ENCODE measurements at regions not wholly inside any gene's neighbourhood (a gene's known extent, or its start where the extent isn't known, plus 50 kb on each side); places are given as distances from the start of the nearest gene placed in this dataset.

DNA sequence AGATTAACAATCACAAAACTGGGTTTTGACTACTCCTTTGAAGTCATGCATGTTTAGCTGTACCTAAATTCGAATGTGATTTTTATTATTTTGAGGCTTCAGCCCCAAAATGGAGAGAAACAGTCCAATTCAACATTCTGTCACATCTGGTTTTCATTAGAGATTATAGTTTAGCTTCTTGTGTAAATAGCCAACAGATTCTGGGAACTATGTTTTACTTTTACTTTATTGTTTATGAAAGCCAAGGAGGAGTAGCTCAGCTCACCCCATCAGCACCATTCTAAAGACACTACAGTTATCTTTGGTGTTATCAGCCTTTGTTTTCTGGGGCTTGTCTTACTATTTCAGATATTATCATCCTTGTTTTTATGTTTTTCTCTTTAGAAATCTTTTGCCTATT, 465.0 kb upstream of the CWC22 start:
- DNase-seq (ENCODE audit: low read depth, low spot score): no peak

DNA sequence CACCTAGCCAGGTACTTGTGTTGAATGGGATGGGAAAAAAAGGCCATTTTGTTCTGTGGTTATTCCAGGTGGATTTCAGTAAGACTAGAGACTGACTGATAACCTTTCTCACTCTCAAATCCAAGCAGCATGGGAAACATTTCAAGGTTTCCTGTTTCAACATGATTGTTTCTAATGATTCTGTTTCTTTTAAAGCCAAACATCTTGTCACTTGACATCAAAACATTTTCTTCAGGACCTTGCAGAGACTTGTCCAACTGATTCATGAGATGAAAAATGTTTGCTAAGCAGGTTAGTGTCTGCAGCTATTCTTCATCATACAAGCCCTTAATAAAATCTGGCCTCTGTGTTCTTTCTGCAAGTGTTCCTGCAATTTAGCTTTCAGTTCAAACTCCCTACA, 456.5 kb upstream of the CWC22 start:
- no peak for DNase-seq (ENCODE audit: low read depth, low spot score)

DNA sequence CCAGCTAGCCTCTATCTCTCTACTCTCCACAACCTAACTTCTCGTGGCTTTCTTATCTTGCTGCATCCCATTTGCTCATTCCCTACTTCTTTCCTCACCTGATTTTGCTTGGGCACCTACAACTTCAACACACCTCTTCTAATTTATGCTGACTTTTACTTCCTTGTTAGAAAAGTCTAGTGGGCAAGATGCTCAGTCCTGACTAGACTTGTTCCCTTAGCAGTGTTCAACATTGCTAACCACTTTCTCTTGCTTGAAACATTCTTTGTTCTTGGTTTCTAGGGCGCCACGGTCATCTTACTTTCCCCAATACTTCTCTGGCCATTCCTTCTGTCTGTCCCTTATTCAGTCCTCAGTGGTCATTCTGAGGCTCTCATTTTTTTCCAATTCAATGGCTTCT, 454.7 kb upstream of the CWC22 start:
- no peak for DNase-seq (ENCODE audit: low read depth, low spot score)

DNA sequence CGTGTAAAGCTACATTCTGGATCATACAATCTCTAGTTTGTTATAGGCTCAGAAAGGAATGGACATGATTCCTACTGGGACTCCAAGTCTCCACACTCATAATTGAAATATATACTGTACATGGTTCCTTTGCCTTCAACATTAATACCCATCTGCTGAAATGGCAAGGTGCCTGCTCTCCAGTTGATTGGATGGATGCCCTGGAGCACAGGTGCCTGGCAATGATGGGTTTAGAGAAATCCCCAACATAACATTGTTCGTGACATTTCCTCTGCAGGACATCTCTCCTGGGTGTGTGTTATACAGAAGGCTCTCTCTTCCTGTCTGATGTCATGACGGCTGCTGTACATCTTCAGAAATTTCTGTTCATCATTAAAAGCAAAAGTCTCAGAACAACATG, 449.7 kb upstream of the CWC22 start:
- DNase-seq (ENCODE audit: low read depth, low spot score): no peak

DNA sequence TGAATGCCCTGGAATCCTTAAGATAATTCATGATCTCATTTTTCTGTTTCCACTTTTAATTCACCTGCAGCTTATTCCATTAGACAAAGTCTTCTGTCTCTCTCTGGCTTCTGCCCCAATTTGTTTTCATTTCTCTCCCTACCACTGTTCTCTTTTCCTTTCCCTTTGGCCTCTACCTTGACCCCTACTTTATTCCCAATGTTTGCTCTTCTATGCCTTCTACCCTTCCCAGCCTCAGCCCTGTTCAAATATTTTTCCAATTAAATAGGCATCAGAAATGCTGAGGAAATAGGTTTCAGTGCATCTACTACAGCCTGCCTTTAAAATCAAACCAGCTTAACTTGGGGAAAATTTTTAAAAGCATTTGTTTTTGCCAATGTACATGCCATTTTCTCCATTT, 443.7 kb upstream of the CWC22 start:
- no peak for DNase-seq (ENCODE audit: low read depth, low spot score)

DNA sequence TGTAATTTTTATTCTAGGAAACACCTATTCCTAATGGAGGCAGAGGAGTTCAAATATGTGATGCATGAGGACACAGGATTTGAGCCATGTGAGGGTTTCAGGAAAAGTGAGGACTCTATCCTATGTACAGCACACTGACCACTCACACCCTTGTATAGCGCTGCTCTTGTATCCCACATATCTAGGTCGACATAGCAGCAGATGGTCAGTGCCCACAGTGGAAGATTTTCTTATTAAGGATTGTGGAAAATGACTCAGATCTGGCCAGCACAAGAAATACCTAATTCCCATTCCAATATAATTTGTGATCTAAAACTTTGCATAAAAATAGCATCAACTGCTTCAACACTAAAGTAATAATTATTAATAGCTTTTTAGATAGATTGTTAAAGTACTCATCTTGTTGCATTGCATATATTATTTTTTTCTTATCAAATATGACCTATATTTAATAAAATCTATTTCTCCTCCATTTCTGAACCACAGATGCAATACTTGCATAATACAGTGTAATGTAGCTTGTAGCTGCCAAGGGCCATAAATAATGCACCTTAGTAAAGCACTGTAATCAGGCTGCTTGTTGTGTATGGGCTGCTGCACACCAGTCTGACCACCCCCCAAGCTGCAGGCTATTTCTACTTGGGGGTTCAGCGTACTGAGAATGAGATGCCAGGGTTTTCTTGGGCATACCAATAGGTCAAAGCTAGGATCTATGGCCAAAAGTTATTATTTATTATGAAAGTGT, 442.2 kb upstream of the CWC22 start:
- DNase-seq (ENCODE audit: low read depth, low spot score): no peak

DNA sequence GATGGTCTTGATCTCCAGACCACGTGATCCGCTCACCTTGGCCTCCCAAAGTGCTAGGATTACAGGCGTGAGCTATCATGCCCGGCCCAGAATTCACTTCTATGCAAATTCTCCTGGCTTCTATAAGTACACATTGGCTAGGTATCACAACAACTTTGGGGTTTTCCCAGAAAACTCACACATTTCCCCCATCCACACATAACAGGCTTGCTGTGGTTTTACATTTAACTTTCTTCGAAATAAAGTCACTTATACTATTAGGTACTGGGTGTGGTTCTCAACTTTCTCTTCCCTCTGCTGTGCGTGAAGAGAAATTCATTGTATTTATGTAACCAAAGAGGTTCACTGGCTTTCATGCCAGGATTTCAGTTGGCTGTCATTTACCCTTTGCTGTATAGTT, 439.4 kb upstream of the CWC22 start:
- no peak for DNase-seq (ENCODE audit: low read depth, low spot score)

DNA sequence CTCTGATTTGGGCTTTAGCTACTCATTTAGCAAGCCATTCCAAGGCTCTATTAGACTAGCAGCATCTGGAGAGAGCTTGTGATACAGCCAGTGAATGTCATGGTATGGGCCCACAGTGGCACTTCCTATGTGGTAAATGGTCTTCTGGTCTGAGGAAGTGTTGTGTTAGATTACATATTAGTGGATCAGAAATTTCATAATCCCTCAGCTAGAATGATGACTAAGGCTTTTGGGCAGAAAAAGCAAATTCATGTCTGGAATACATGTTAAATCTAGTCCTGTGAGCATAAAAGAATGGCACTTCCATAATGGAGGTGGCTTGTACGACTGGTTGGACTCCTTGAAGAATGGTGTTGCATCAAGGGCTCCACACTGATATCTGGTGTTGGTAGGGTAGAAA, 436.8 kb upstream of the CWC22 start:
- DNase-seq (ENCODE audit: low read depth, low spot score): no peak

DNA sequence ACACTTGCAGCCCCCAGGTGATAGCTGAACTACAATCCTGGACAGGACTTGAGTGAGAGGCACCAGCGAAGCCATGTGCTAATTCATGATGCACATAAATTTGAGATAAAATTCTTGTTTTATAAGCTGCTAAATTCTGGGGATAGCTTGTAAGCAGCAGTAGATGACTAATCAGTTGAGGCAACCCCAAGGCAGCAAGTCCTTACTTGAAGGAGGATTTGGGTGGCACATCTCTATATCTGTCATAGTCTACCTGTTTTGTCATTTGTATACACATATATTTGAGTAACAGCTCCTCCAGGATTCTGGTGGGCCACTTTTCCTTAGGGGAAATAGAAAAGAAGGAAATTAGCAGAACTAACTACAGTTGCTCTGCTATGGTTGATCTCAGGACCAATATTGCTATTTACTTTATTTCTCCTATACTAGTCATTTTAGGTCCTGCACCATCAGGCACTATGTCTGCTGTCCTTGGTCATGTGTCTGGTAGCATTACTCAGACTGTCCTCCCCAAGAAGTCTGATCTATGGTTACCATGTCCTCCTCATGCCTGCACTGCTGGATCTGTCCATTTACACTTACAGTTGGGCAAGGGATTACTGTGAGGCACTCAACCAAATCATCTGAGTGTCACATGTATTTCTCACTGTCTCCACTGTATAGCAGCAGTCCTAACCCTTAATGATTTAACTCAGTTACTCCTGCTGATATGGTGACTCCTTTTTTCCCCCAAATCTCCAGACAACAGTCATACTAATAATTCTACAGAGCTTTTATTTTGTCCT, 436.0 kb upstream of the CWC22 start:
- no peak for DNase-seq (ENCODE audit: low read depth, low spot score)

DNA sequence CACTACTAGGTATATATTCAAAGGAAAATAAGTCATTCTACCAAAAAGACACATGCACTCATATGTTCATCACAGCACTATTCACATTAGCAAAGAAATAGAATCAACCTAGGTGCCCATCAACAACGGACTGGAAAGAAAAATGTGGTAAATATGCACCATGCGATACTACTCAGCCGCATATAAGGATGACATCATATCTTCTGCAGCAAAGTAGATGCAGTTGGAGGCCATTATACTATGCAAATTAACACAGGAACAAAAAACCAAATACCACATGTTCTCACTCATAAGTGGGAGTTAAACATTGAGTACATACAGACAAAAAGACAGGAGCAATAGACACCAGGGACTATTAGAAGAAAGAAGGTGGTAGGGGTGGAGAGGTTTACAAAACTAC, 412.1 kb upstream of the CWC22 start:
- no peak for DNase-seq (ENCODE audit: low read depth, low spot score)

DNA sequence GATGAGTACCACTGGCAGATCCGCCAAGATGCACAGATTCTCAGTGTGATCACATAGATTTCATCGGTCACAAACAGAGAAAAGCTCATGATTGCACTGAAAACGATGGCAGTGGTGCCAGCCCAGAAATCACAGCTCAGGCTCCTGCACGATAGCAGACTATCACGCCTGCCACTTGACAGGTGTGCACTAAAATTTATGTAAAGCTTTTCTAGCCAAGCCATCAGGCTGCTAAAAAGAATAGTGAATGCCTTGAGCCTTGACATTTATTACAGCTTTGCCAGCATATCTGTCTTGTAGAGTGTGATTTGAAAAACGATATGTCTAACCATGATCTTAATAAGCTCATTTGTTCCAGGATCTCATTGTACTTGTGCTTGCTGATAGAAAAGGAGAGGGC, 409.5 kb upstream of the CWC22 start:
- DNase-seq (ENCODE audit: low read depth, low spot score): no peak

DNA sequence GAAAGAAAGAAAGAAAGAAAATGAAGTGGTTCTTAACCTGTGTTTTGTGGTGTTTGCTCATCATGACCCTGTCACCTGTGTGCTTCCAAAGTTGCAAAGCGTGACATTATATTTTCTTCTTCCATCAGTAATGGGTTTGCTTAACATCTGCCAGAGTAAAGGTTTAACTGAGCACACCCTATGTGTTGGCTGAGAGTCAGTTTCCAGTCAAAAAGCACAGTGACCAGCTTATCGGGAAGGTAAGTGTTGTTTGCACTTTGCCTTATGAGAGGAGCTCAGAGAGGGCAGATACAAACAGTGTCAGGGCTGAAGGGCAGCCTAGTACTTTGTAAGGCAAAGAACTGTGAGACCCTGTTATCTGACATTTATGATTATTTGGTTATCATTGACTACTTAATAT, 406.2 kb upstream of the CWC22 start:
- no peak for DNase-seq (ENCODE audit: low read depth, low spot score)

DNA sequence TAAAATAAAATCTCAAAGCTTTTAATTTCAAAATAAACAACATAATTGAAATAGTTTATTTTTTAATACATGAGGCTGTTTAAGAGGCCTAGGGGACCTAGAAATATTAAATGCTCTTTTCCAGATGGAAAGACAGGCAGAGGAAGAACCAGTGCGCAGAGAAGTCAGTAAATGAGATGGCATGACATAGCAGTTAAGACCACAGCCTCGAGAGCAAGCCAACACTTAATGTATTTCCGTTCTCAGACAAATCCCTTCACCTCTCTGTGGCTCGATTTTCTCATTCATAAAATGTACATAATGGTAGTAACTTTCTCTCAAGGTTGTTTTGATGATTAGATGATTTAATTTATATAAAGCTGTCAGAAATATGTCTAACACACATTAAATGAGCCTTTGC, 405.1 kb upstream of the CWC22 start:
- no peak for DNase-seq (ENCODE audit: low read depth, low spot score)

DNA sequence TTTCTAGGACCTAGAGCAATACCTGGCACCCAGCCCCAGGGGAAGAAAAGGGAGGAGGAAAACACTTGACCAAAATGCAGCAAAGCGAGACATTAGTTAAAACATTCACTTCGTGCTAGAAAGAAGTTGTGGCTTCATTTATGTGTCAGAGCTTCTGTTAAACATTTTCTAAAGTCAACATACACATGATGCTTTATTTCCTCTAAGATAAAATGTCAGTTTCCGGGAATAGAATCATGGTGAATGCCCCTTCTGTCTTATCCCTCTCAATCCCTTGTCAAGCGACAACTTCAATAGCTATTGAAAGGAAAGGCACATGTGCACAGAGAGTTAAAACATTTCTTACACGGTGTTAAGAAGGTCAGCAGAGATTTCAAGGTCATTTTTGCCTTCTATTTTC, 404.6 kb upstream of the CWC22 start:
- DNase-seq (ENCODE audit: low read depth, low spot score): no peak

DNA sequence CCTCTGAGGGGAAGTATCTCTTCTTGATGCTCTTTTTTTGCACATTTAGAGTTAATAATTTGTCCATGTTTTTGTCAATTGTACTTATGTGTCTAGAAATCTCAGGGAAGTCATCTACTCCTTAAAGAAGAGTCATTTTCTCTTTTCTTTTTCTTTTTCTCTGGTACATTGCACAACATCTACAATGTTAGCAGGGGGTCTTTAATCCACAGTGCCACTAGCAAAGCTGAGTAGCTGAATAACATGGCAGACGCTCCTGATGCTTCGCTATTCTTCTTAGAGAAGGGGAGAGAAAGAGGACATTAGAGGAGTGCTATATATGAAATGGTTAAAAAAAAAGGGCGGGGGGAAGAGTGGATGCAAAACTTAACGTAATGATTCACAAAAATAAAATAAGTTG, 399.6 kb upstream of the CWC22 start:
- DNase-seq (ENCODE audit: low read depth, low spot score): no peak

DNA sequence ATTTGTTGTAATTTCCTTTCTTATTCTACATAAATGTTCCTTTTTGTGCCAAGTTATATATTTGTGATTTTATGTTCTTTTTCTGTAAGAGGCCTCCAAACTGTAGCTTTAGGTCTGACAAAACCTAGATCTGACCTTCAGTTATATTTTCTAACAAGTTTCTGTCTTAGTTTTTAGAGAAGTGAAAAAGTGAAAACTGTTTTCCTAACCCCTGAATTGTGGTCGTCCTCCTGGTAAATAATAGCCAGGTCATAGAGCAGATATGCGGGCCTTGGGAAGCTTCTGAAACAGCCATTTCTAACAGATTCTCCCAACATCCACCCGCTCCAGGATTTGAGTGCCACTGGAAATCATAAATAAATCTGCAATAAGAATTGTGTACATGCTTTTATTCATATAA, 398.4 kb upstream of the CWC22 start:
- DNase-seq (ENCODE audit: low read depth, low spot score): no peak

DNA sequence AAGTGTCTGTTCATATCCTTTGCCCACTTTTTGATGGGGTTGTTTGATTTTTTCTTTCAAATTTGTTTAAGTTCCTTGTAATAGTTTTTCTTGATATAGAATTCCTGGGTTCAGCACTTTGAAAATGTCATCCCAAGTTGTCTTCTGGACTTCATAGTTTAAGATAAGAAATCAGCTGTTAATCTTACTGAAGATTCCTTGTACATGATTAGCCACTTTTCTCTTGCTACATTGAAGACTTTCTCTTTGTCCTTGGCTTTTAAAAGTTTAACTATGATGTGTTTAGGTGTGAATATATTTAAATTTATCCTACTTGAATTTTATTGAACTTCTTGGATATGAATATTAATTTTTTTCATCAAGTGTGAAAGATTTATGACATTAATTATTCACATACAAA, 387.2 kb upstream of the CWC22 start:
- no peak for DNase-seq (ENCODE audit: low read depth, low spot score)

DNA sequence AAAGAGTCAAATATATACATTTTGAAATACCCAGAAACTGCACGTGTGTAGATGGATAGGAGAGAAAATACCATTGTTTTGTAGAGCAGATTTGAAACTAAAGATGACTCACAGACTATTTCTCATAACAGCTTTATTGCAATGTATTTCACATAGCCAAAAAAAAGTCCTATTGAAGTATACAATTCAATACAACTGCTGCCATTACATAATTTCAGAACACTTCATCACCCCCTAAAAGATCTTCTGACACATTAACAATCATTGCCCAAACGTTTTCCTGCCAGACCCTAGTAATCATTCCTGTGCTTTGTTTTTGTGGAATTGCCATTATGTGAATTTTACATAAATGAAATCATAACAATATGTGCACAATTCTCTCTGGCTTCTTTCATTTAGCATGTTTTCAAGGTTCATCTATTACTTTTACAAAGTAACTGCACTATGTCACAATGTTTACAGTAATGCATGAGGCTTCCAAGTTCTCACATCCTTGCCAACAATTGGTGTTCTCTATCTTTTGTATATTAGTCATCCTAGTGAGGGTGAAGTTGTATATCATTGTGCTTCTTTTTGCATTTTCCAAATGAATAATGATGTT, 378.6 kb upstream of the CWC22 start:
- DNase-seq (ENCODE audit: low read depth, low spot score): no peak

DNA sequence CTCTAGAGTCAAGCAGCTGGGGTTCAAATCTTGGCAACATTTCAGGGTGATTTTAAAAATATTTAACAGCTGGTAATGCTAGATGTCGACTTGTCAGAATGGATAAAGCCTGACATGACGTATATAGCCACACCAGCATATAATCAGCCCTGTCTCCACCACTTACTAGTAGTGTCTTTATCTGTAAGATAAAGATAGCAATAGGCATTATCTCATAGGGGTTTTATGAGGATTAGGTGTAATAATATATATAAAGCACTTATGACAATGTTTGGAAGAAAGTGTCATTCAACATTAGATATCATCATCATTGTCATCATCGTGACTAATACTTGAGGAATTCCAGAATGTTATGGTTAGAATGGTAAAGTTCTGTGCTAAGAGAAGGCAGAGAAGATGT, 369.0 kb upstream of the CWC22 start:
- DNase-seq (ENCODE audit: low read depth, low spot score): no peak

DNA sequence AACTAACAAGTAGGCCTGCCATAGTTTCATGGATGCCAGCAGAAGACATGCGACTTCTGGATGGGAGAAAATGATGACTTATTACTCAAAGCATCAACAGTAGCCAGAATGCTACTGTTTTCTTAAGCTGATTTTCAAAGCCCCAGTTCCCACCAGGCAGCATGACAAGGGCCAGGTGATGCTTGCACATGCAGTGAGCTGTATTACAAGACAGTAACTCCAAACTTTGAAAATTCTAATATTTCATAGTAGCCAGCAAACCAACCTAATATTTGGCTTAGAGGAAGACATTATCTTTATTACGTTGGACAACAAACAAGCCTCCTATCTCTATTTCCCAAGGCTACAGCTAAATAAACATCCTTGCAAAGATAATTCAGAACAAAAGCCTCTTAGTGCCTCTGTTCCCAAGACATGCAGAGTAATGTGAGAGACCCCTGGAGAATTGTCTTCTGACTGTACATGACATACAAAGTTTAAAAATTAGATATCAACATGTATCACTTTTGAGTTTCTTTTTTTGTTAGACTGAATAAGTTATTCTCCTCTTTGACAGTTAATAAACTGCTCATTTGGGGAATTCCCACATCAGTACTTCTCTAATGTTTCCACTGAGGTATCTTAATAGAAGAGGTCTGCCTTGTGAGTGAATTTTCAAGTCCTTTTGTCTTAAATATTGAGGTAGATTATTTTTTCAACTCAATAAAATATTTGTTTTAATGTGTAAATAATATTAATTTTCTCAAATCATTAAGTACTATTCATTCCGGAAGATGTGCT, 367.6 kb upstream of the CWC22 start:
- no peak for DNase-seq (ENCODE audit: low read depth, low spot score)

DNA sequence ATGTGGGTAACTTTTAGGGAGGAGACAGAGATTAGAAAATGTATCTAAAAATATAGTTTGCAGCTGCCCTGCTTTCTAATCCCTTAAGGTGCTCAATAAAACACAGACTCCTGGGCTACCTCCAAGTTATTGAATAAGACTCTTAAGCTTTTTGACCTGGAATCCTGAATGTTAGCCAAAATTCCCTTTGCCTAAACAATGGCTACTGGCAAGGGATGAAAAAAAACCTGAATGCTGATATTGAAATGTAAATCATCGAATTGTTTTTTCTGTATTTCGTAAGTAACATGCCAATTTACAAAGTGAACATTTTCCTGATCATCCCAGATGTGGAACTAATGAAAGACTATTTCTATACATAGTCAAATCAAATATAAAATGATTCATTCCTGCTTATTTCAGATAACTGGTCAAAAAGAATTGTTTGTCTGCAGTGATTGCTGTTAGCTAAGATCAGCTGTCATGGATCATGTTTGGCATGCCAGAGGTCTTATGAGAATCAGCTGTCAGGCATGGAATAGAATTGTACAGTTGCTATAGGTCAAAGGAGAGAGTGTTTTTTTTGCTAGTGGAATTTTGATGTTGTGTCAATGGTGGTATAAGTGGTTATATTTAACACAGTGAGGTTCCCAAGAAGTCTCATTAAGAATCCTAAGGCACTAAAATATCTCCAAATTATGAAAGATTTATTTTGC, 363.6 kb upstream of the CWC22 start:
- DNase-seq (ENCODE audit: low read depth, low spot score): no peak

DNA sequence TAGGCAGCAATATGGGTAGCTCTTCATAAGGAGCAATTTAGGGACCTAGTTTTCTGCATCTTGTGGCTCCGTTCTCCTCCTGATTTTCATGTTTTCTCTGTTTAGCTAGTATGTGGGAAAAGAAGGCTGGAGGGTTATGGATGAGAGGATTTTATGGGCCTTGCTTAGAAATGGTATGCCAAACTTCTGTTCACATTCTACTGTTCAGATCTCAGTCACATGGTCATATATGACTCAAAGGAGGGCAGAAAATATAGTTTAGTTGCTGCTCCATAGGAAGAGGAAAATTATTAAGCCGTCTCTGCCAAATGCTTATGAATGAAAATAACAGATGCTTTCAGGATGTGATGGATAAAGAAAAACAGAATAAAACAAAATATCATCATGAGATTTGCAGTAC, 361.8 kb upstream of the CWC22 start:
- no peak for DNase-seq (ENCODE audit: low read depth, low spot score)

Data from activated naive CD8-positive, alpha-beta T cell treated with anti-CD3 and anti-CD28 coated beads, Interleukin-2, amount 50 U/mL, for 16 hours (primary cell).